Mucosa of descending colon (tissue), 3 donors: ENCODE measurements at regions not wholly inside any gene's neighbourhood (a gene's known extent, or its start where the extent isn't known, plus 50 kb on each side); places are given as distances from the start of the nearest gene placed in this dataset.

Experiments
- ATAC-seq: fragments of 200-7000 bp; cut with Tn5 transposase; one replicate; pipeline ENCODE4 v1.9.1; 2020; ENCODE audit warnings: mild to moderate bottlenecking, moderate library complexity
- DNase-seq, 3 donors: peaks; one replicate each; pipeline ENCODE4 v3.0.0-alpha.2; 2020
- H3K36me3 ChIP-seq: fragments of 200-600 bp; one replicate; pipeline ENCODE4 v1.8.0; 2021; ENCODE audit warnings: low read depth, mild to moderate bottlenecking
- H3K4me1 ChIP-seq: fragments of 200-600 bp; one replicate; pipeline ENCODE4 v1.8.0; 2021; ENCODE audit warnings: low read depth, mild to moderate bottlenecking
- H3K4me3 ChIP-seq: fragments of 200-600 bp; one replicate; pipeline ENCODE4 v1.8.0; 2021; ENCODE audit warnings: mild to moderate bottlenecking
- H3K9me3 ChIP-seq: fragments of 200-600 bp; one replicate; pipeline ENCODE4 v1.8.0; 2021; ENCODE audit warnings: mild to moderate bottlenecking
- intact Hi-C, 2 donors: fragments of 100-400 bp; cut with DNase I in 1 of 2; cut with micrococcal nuclease in 1 of 2; formaldehyde crosslinking; loops; one replicate each; pipeline versions ENCODE4 v1.11.0 to v1.11.1; 2022; cut with DNase I, micrococcal nuclease
- TF ChIP-seq, protein P1 (sequence below): fragments of 200-600 bp; IDR thresholded peaks from one replicate; pipeline ENCODE4 v1.8.0; 2022; ENCODE audit warnings: antibody characterized with exemption, mild to moderate bottlenecking
- donor health status: DM: no; HTN: no; CAD: no; lungs with moderate emphysema.
- donor health status: DM: no; HTN: no; CAD: no.
- donor health status: DM: no; HTN: yes; CAD: no.

DNA sequence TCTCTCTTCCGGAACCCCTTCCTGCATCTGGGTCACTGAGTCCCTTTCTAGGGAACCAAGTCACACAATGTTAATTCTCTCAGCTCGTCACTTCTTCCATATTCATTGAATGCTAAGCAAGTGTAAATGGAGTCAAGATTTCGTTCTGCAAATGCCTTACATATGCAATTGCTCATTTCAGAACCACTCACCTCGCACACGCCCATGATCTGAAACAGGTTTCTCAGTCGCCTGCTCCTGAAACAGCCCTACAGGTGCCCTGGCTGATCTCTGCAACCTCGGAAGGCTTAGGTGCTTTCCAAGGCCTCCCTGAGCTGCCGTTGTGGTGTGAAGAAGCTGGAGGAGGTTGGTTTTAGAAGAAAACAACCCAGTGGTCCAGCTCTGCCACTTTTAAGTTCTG lies 100.8 kb upstream of the MSX1 start:
- intact Hi-C loops, result no loop called here
- Histone ChIP-seq H3K4me3 (no peak overlapping the region), H3K9me3 (no peaks in the 10 kb centered on the region), H3K4me1 (no peaks in the 10 kb centered on the region), H3K36me3 (no peaks in the 10 kb centered on the region)
- DNase-seq, result no peak
- no peak for ATAC-seq
- TF ChIP-seq, protein P1, sequence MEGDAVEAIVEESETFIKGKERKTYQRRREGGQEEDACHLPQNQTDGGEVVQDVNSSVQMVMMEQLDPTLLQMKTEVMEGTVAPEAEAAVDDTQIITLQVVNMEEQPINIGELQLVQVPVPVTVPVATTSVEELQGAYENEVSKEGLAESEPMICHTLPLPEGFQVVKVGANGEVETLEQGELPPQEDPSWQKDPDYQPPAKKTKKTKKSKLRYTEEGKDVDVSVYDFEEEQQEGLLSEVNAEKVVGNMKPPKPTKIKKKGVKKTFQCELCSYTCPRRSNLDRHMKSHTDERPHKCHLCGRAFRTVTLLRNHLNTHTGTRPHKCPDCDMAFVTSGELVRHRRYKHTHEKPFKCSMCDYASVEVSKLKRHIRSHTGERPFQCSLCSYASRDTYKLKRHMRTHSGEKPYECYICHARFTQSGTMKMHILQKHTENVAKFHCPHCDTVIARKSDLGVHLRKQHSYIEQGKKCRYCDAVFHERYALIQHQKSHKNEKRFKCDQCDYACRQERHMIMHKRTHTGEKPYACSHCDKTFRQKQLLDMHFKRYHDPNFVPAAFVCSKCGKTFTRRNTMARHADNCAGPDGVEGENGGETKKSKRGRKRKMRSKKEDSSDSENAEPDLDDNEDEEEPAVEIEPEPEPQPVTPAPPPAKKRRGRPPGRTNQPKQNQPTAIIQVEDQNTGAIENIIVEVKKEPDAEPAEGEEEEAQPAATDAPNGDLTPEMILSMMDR, result no peak

DNA sequence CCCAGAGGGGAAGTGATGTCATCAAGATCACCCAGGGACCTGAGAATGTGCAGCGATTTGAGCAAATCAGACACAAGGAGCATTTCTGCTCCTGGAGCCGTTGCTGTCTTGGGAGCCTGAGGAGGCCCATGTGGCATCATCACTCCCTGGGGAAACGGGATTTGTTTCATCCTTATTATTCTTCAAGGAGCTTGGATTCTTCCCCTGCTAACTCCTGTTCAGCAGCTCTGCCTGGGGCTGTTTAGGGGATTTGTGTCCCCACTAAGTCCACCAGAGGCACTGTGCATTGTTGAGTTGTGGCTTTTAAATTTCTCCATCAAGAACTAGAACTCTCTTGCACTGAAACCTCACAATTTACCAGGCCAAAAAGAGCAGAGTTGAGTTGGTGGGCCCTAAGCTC lies 104.2 kb upstream of the MSX1 start:
- no peak overlapping the region for H3K4me3 ChIP-seq
- intact Hi-C loops, result no loop called here
- no peaks in the 10 kb centered on the region for H3K4me1 ChIP-seq
- no peaks in the 10 kb centered on the region for H3K36me3 ChIP-seq
- ATAC-seq (no peak), DNase-seq (no peak)
- TF ChIP-seq, protein P1, result no peak
- H3K9me3 ChIP-seq, result no peaks in the 10 kb centered on the region

DNA sequence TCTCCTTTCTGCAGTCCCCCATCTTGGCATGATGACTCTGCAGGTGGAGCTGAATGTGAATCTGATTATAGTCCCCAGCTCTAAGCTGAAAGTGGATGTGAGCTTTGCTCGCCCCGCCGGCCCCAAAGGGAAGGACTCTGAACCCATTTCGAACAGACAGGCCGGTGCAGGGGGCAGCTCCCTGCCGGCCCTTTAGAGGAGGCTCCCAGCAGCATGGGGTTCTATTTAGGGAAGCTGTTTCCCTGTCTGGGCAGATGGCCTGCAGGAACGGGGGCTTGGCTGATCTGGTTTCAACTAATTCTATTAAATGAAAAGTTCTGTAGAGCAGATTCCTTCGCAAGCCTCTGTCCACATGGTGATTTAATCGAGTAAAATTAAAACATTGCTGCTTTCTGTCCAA lies 104.8 kb upstream of the MSX1 start:
- no peak overlapping the region for H3K4me3 ChIP-seq
- TF ChIP-seq, protein P1, result no peak
- H3K36me3 ChIP-seq, result no peaks in the 10 kb centered on the region
- ATAC-seq, result no peak
- no peak for DNase-seq
- H3K9me3 ChIP-seq, result no peaks in the 10 kb centered on the region
- H3K4me1 ChIP-seq, result no peaks in the 10 kb centered on the region
- intact Hi-C loops, result no loop called here

DNA sequence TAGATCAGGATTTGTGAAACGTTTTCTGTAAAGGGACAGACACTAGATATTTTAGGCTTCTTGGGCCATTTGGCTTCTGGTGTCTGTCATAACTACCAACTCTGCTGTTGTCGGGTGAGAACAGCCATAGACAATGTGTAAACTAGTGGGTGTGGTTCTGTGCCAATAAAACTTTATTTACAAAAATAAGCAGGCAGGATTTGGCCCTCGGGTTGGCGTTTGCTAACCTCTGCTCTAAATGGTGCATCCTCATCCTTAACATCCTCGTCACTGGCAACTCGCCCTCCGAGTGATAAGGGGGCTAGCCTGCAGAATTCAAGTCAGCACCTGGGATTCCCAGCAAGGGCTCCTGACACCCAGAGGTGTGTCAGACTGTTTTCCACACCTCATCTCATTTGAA lies 105.8 kb upstream of the MSX1 start:
- peak; percentile 36 for ATAC-seq
- H3K4me3 ChIP-seq, result no peak overlapping the region
- TF ChIP-seq, protein P1, result no peak
- H3K9me3 ChIP-seq, result no peaks in the 10 kb centered on the region
- H3K36me3 ChIP-seq, result no peaks in the 10 kb centered on the region
- no peak for DNase-seq
- intact Hi-C loops, result no loop called here
- H3K4me1 ChIP-seq, result no peaks in the 10 kb centered on the region

- DNase-seq (no peak), ATAC-seq (peak; percentile 72)
- Histone ChIP-seq H3K4me1 (no peaks in the 10 kb centered on the region), H3K4me3 (no peak overlapping the region), H3K36me3 (no peaks in the 10 kb centered on the region), H3K9me3 (no peaks in the 10 kb centered on the region)
- intact Hi-C loops, result no loop called here
- TF ChIP-seq, protein P1, result no peak
Measured at GRCh38 chr4:4752576-4753401, 106.7 kb upstream of the MSX1 start.
